Trophoblast cell (in vitro differentiated cells and primary cell): ENCODE measurements at regions not wholly inside any gene's neighbourhood (a gene's known extent, or its start where the extent isn't known, plus 50 kb on each side); places are given as distances from the start of the nearest gene placed in this dataset.

Experiments used
- DNase-seq, 2 donors: peaks; one replicate each; pipeline ENCODE4 v3.0.0-alpha.2; 2016
- H2AFZ ChIP-seq: 2 replicates; pipeline ENCODE4 v1.6.1; 2013; ENCODE audit warnings: low read length, moderate library complexity, mild to moderate bottlenecking; ENCODE audit not compliant: insufficient read depth, poor library complexity
- H2AK5ac ChIP-seq: 2 replicates; pipeline ENCODE4 v1.6.1; 2013; ENCODE audit warnings: mild to moderate bottlenecking, low read length
- H2BK120ac ChIP-seq: 2 replicates; pipeline ENCODE4 v1.6.1; 2013; ENCODE audit warnings: low read length, mild to moderate bottlenecking, moderate library complexity; ENCODE audit not compliant: insufficient read depth, poor library complexity
- H2BK12ac ChIP-seq: 2 replicates; pipeline ENCODE4 v1.6.1; 2013; ENCODE audit warnings: mild to moderate bottlenecking, low read length, moderate library complexity
- H2BK5ac ChIP-seq: 2 replicates; pipeline ENCODE4 v1.6.1; 2013; ENCODE audit warnings: low read length, low read depth, moderate library complexity, mild to moderate bottlenecking; ENCODE audit not compliant: poor library complexity
- H3K14ac ChIP-seq: 2 replicates; pipeline ENCODE4 v1.6.1; 2013; ENCODE audit warnings: mild to moderate bottlenecking, low read length
- H3K18ac ChIP-seq: 2 replicates; pipeline ENCODE4 v1.6.1; 2013; ENCODE audit warnings: mild to moderate bottlenecking, low read length
- H3K23ac ChIP-seq: 2 replicates; pipeline ENCODE4 v1.6.1; 2013; ENCODE audit warnings: low read length
- H3K27ac ChIP-seq: 2 replicates; pipeline ENCODE4 v1.5.1; 2013; ENCODE audit warnings: low read depth, mild to moderate bottlenecking, inconsistent platforms, low read length, moderate library complexity
- H3K27me3 ChIP-seq: 2 replicates; pipeline ENCODE4 v1.6.1; 2013; ENCODE audit warnings: inconsistent platforms, mild to moderate bottlenecking, low read length, moderate library complexity; ENCODE audit not compliant: insufficient read depth
- H3K36me3 ChIP-seq, 2 experiments: 1 replicate in 1 of 2; 2 replicates in 1 of 2; pipeline ENCODE4 v1.6.1; 2013; ENCODE audit warnings: low read length in 2 of 2, mild to moderate bottlenecking in 2 of 2, moderate library complexity in 1 of 2; ENCODE audit not compliant: insufficient read depth in 2 of 2, control insufficient read depth in 1 of 2
- H3K4ac ChIP-seq: 2 replicates; pipeline ENCODE4 v1.6.1; 2013; ENCODE audit warnings: low read depth, mild to moderate bottlenecking, low read length, moderate library complexity
- H3K4me1 ChIP-seq, 2 experiments: 1 replicate in 1 of 2; 2 replicates in 1 of 2; pipeline ENCODE4 v1.6.1; 2013; ENCODE audit warnings: low read length in 2 of 2, mild to moderate bottlenecking in 2 of 2, moderate library complexity in 1 of 2; ENCODE audit not compliant: insufficient read depth in 2 of 2, control insufficient read depth in 1 of 2
- H3K4me2 ChIP-seq: 2 replicates; pipeline ENCODE4 v1.6.1; 2013; ENCODE audit warnings: inconsistent platforms, mild to moderate bottlenecking, low read length, moderate library complexity
- H3K4me3 ChIP-seq: 2 replicates; pipeline ENCODE4 v1.5.1; 2013; ENCODE audit warnings: mild to moderate bottlenecking, low read depth, low read length, inconsistent platforms
- H3K79me1 ChIP-seq: one replicate; pipeline ENCODE4 v1.6.1; 2013; ENCODE audit warnings: low read length
- H3K79me2 ChIP-seq: 2 replicates; pipeline ENCODE4 v1.6.1; 2013; ENCODE audit warnings: low read length, mild to moderate bottlenecking; ENCODE audit not compliant: control insufficient read depth, insufficient read depth, poor library complexity
- H3K9ac ChIP-seq: 2 replicates; pipeline ENCODE4 v1.6.1; 2013; ENCODE audit warnings: mild to moderate bottlenecking, low read length
- H3K9me3 ChIP-seq: 2 replicates; pipeline ENCODE4 v1.6.1; 2013; ENCODE audit warnings: low read depth, mild to moderate bottlenecking, control low read depth, inconsistent platforms, low read length; ENCODE audit not compliant: insufficient read depth
- H4K12ac ChIP-seq: 2 replicates; pipeline ENCODE4 v1.6.1; 2013; ENCODE audit warnings: low read depth, mild to moderate bottlenecking, low read length, moderate library complexity
- H4K8ac ChIP-seq: 2 replicates; pipeline ENCODE4 v1.6.1; 2013; ENCODE audit warnings: low read depth, mild to moderate bottlenecking, low read length, moderate library complexity
- H4K91ac ChIP-seq: one replicate; pipeline ENCODE4 v1.6.1; 2013; ENCODE audit warnings: low read depth, mild to moderate bottlenecking, low read length, moderate library complexity
- WGBS: extraction: QIAGEN DNeasy Blood & Tissue Kit; methylation state at CpG from one replicate; pipeline ENCODE4 v1.1.7; 2013; ENCODE audit warnings: missing lambda C conversion rate; ENCODE audit not compliant: insufficient read length, insufficient coverage; ENCODE audit errors: extremely low coverage; 5-methylcytosine and 5-hydroxymethylcytosine counted together

- Histone ChIP-seq H3K4me3 (no peak overlapping the region), H2BK12ac (no peak overlapping the region), H2BK5ac (no peak overlapping the region), H3K27me3 (no peaks in the 10 kb centered on the region), H3K36me3 (no peaks in the 10 kb centered on the region), H3K27ac (no peak overlapping the region), H3K79me2 (no peaks in the 10 kb centered on the region), H3K9ac (no peak overlapping the region), H4K91ac (no peak overlapping the region), H3K14ac (no peak overlapping the region), H4K8ac (no peak overlapping the region), H3K4me2 (no peak overlapping the region), H3K9me3 (no peaks in the 10 kb centered on the region), H4K12ac (no peak overlapping the region), H2AFZ (no peak overlapping the region), H3K4me1 (peaks cover 0 to 7% of the 10 kb centered on the region in 2 experiments), H3K18ac (no peak overlapping the region), H2AK5ac (no peak overlapping the region), H3K4ac (no peak overlapping the region), H3K79me1 (no peaks in the 10 kb centered on the region), H2BK120ac (no peak overlapping the region), H3K23ac (no peak overlapping the region)
- no CpG with 5 or more reads among the region's 7 CpGs for WGBS
- DNase-seq: no peak
Measured at GRCh38 chr12:11555195-11555594, 94.3 kb upstream of the ETV6 start.

- Histone ChIP-seq H2BK120ac (no peak overlapping the region), H3K4me2 (no peak overlapping the region), H2AK5ac (no peak overlapping the region), H3K4me3 (no peak overlapping the region), H4K91ac (no peak overlapping the region), H3K27me3 (no peaks in the 10 kb centered on the region), H2BK5ac (no peak overlapping the region), H3K27ac (no peak overlapping the region), H3K9ac (no peak overlapping the region), H3K4ac (no peak overlapping the region), H3K23ac (no peak overlapping the region), H3K14ac (no peak overlapping the region), H3K9me3 (no peaks in the 10 kb centered on the region), H2AFZ (no peak overlapping the region), H4K8ac (no peak overlapping the region), H3K18ac (no peak overlapping the region), H3K79me2 (no peaks in the 10 kb centered on the region), H2BK12ac (no peak overlapping the region), H3K36me3 (no peaks in the 10 kb centered on the region), H3K79me1 (no peaks in the 10 kb centered on the region), H4K12ac (no peak overlapping the region), H3K4me1 (peaks cover 0 to 7% of the 10 kb centered on the region in 2 experiments)
- no peak for DNase-seq
- no CpG with 5 or more reads among the region's 11 CpGs for WGBS
Measured at GRCh38 chr12:11555743-11556625, 93.5 kb upstream of the ETV6 start.

- H2AFZ ChIP-seq: no peak overlapping the region
- no CpG with 5 or more reads among the region's 6 CpGs for WGBS
- no peak overlapping the region for H2AK5ac ChIP-seq
- no peak overlapping the region for H3K9ac ChIP-seq
- H3K79me2 ChIP-seq: no peaks in the 10 kb centered on the region
- no peak overlapping the region for H3K23ac ChIP-seq
- H3K14ac ChIP-seq: no peak overlapping the region
- H2BK120ac ChIP-seq: no peak overlapping the region
- no peak overlapping the region for H4K12ac ChIP-seq
- H4K8ac ChIP-seq: no peak overlapping the region
- no peaks in the 10 kb centered on the region for H3K27me3 ChIP-seq
- H3K4me3 ChIP-seq: no peak overlapping the region
- no peak overlapping the region for H2BK12ac ChIP-seq
- no peaks in the 10 kb centered on the region for H3K79me1 ChIP-seq
- DNase-seq: no peak
- H3K9me3 ChIP-seq: no peaks in the 10 kb centered on the region
- no peak overlapping the region for H3K27ac ChIP-seq
- no peaks in the 10 kb centered on the region for H3K36me3 ChIP-seq
- no peak overlapping the region for H2BK5ac ChIP-seq
- H3K18ac ChIP-seq: no peak overlapping the region
- H3K4me1 ChIP-seq: peaks cover 0 to 7% of the 10 kb centered on the region in 2 experiments
- no peak overlapping the region for H3K4ac ChIP-seq
- no peak overlapping the region for H3K4me2 ChIP-seq
- H4K91ac ChIP-seq: no peak overlapping the region
Measured at GRCh38 chr12:11556682-11557081, 92.8 kb upstream of the ETV6 start.

GRCh38 chr12:11559626-11560340 is 89.7 kb upstream of the ETV6 start:
- Histone ChIP-seq H3K4me1 (peaks cover 0 to 7% of the 10 kb centered on the region in 2 experiments), H3K79me2 (no peaks in the 10 kb centered on the region), H4K8ac (no peak overlapping the region), H3K79me1 (no peaks in the 10 kb centered on the region), H3K4me3 (no peak overlapping the region), H3K4ac (no peak overlapping the region), H3K23ac (no peak overlapping the region), H2BK5ac (no peak overlapping the region), H4K91ac (no peak overlapping the region), H3K27me3 (no peaks in the 10 kb centered on the region), H2BK120ac (no peak overlapping the region), H3K14ac (no peak overlapping the region), H2AFZ (no peak overlapping the region), H3K4me2 (no peak overlapping the region), H3K9ac (no peak overlapping the region), H2AK5ac (no peak overlapping the region), H3K18ac (no peak overlapping the region), H3K27ac (no peak overlapping the region), H3K36me3 (no peaks in the 10 kb centered on the region), H2BK12ac (no peak overlapping the region), H3K9me3 (no peaks in the 10 kb centered on the region), H4K12ac (no peak overlapping the region)
- no peak for DNase-seq
- 100% methylated on average over 1 of the region's 3 CpGs for WGBS
